GM18520 (cell line): ENCODE measurements at regions not wholly inside any gene's neighbourhood (a gene's known extent, or its start where the extent isn't known, plus 50 kb on each side); places are given as distances from the start of the nearest gene placed in this dataset.

Experiments used
- ATAC-seq: cut with Tn5 transposase; IDR thresholded peaks from one replicate; pipeline ENCODE4 v1.9.1; 2021; ENCODE audit not compliant: unreplicated experiment

DNA sequence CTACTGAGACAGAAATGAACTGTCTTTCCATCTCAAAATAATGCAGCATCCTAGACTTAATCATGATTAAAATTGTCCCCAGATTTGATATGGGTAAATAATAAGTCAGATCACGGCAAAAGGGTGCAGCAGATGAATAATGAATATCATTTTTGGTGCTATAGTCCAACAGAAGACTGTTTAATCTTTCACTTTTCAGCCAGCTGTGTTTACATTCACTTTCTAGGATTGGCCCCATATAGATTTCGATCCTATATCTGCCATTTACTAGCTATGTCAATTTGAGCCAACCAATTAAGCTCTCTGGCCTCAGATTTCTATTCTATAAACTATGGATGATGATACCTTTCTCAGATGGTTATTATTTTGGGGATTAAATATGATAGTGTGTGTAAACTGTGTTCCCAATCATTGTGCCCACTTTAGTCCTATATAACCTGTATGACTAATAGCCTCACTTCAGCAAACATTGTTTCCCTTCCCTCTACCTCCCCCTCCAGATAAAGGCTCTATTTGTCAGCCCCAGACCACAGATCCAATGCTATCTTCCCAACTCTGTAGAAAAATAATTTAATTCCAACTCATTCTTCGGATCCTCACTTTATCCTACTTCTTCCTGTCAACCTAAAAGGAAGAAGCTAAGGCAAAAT, 53.6 kb upstream of the NT5E start:
- ATAC-seq: no peak

DNA sequence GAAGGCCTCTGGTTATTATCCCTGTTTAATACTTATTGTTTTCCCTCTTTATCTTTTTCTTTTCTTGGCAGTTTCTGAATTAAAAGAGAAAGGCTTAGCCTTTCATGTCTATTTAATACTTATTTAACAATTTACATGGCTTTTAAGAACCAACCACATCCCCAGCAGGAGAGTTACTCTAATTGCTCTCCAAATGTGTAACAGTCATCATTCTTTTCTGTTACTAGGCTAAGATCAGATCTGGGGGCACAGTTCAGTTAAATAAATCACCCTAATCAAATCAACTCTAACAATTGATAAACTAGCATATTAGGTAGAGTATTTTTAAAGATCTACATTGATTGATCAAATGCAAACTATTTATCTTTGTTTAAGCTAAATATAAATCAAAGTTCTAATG, 54.1 kb upstream of the NT5E start:
- ATAC-seq: no peak

DNA sequence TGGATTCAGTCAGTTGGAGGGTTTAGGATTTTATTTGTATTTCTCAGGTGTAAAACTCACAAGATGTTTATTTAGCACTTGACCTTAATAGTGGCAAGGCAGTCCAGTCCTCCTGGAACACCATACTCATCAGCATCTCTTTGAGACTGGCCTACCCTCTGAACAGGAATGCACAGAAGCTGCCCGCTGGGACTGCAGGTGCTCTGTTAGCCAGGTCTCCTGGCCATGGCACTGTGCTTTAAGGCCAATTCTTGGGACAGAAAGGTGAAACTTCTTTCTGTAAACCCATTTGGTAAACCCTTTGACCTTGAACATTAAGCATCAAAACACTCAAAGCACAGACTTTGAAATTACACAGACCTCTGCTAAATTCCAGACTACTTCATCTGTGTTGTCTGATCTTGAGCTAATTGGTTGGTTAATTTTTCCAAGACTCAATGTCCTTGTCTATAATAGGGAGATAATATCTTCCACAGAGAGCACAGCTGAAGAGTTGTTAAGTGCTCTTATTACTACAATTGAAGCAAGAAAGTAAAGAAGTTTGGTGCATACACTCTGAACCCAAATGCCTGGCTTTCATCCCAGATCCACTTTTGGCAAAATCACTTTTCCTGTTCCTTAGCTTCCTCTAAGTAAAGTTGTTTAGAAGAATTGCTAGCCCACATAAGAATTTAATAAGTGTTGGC, 54.9 kb upstream of the NT5E start:
- ATAC-seq: no peak

DNA sequence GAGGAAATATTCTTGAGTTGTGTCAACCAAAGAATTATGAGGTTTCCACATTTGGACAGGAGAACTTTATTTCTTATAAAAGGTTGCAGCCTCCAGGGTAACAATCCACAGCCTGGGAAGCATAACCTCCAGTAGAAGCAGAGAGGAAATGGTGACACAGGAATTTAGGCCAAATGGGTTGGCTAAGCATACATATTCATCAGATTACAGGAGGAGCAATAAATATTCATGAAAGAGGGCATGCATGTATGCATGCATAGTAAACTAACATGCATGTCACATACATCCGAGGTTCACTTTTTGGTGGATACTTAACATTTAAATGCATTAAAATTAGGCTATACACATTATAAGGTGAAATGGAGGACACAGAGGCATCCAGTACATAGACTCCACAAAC, 55.7 kb upstream of the NT5E start:
- no peak for ATAC-seq

DNA sequence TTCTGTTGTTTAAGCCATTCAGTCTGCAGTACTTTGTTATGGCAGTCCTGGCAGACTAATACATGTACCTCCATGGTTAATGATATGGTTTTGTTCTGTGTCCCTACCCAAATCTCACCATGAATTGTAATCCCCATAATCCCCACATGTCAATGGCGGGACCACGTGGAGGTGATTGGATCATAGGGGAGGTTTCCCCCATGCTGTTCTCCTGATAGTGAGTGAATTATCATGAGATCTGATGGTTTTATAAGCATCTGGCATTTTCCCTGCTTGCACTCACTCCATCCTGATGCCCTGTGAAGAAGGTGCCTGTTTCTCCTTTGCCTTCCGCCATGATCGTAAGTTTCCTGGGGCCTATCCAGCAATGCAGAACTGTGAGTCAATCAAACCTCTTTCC, 57.5 kb upstream of the NT5E start:
- no peak for ATAC-seq

DNA sequence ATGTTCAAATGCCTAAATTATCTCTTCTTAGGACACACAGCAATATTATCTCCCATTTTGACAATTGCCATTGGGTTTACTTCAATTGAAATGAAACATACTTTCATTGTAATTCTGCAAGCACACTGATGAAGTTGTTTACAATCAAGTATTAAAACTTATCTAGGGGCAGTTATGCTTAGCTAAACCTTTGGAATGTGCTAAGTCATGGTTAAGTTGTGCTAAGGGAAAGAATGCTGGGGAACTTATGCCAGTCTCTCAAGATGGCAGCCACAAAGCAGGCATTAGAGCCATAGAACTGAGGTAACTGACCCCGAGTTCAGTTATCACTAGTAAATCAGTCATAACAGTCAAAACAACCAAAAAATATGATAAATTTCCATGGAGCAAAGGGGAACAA, 59.1 kb upstream of the NT5E start:
- no peak for ATAC-seq

DNA sequence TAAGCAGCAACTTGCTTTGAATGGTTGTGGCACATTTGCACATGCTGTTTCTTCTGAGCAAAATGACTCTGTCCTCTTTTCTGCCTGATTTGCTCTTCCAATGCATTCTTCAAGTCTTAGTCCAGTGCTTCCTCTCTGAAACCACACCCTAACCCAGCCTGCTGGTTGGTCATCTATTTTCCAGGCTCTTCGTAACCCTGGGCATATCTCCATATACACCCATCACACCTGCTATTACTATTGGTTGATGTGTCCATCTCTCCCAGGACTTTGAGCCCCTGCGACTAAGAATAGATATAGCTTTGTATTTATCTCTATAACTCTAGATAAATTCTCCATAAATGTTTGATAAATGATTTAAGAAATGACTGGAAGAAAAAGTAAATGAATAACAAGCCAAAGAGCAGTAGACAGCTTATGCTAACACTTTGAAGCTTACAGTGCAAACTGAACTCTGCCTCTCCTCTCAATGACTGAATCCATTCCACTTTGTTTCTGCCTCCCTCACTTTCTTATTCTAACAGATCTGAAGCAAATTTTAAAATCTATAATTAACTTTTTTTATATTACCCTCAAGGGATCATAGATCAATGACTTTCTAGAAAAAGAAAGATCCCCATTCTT, 59.7 kb upstream of the NT5E start:
- no peak for ATAC-seq

DNA sequence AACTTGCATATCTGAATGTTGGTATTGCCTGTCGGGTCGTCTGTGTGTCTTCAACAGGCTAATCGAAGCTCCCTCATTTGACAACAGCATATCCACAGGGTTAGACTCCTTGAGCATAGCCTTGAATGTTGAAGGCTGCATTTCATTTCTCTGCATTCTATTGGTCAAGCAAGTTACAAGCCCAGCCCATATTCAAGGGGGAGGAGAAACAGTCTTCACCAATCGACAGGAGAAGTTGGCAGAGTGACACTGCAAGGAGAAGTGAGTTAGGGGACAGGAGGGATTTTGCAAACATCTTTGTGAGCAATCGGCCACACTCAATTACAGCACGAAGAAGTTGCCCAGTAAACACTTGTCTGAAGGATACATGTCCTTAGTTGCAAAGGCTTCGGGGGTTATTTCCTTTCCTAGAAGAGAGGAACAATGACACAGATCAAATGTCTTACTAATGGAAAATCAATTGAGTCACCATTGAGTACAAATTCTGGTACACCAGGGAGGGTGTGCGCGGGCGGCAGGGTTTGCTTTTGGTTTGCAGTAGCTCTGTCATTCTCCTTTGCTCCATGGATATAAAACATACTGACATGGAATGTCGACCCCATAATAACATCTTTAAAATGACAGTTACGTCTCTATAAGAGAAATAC, 60.6 kb upstream of the NT5E start:
- no peak for ATAC-seq

DNA sequence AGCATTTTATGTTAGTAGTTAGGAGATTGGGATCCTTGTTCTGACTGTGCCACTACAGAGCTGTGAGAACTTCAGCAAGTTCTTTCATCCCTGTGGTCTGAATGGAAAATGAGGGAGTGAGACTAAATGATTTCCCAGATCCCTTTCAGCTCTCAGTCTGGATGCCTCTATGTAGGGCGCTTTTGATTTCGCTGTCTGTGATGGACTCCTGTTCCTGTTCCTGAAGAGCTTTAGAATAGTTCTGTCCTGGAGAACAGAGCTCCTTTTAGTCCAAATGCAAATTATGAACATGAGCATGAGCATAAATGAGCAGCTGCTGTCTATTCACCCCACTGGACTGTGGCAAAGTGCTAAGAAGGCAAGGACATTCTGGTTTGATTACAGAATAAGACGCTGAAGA, 61.4 kb upstream of the NT5E start:
- no peak for ATAC-seq

DNA sequence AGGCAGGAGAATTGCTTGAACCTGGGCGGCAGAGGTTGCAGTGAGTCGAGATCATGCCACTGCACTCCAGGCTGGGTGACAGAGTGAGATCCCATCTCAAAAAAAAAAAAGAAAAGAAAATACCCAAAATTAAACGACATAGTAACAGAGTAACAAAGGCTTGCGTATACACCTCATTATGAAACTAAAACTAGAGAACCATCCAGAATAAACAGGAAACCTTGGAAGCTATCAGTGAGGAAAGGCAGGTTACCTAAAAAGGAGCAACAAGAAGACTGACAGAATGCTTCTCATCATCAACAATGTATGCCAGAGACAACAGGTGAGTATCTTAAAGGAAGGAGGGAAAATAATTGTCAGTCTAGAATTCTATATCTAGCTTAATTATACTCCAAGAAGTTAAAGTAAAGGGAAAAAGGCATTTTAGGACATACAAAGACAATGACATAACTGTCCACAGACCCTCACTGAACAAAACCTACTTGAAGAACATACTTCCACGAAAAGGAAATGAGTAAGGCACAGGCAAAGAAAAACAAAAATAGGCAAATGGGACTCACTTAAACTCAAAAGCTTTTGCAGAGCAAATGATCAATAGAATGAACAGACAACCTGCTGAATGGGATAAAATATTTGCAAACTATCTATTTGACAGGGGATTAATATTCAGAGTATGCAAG, 64.1 kb upstream of the NT5E start:
- no peak for ATAC-seq

DNA sequence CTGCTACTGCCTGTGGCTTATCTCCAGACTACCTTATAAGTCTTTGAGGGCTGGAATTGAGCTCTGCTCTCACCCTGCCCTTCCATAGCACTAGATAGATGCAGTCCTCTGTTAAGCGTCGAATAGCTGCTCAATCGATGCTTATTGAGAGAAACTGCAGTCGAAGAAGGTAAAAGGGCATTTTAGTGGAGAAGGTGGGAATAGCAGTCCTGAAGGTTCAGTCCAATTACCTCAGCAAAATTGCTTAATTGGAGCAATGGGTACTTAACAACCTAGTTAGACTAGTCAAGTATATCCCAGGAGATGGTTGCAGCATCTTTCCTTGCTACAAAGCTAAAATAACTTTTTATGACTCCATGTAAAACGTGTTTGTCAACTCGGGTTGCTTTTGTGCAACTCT, 66.8 kb upstream of the NT5E start:
- ATAC-seq: no peak

DNA sequence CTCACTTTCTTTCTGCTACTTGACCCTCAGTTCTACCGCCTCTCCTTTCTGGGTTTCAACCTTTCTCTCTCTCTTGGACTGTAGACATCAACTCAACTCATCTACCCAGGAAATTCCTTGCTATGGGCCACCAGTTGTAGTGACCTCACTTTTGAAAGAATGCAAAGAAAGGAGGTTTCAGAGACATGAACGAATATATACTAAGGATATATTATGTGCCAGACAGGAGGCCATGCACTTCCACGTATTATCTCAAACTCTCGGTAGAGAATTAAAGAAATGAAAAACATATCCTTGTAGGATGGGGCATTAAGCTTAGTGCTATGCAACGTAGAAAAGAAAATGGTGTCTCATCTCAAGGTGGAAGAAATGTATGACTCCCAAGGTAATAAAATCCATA, 67.3 kb upstream of the NT5E start:
- ATAC-seq: no peak

DNA sequence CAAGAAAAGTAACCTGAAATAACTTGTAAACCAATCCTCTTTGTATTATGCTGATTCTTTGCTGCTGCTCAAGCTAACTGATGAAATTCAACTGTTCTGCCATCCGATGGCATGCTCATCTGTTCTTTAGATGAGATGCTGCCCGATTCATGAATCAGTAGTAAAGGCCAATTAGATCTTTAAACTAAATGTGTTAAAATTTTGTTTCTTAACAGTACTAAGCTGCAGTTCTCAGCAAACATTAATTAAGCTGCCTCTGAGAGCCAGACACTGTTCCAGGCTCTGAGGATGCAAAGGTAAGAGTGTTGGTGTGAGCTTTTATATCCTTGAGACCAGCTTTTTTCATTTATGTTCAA, 77.0 kb upstream of the NT5E start:
- ATAC-seq: no peak

DNA sequence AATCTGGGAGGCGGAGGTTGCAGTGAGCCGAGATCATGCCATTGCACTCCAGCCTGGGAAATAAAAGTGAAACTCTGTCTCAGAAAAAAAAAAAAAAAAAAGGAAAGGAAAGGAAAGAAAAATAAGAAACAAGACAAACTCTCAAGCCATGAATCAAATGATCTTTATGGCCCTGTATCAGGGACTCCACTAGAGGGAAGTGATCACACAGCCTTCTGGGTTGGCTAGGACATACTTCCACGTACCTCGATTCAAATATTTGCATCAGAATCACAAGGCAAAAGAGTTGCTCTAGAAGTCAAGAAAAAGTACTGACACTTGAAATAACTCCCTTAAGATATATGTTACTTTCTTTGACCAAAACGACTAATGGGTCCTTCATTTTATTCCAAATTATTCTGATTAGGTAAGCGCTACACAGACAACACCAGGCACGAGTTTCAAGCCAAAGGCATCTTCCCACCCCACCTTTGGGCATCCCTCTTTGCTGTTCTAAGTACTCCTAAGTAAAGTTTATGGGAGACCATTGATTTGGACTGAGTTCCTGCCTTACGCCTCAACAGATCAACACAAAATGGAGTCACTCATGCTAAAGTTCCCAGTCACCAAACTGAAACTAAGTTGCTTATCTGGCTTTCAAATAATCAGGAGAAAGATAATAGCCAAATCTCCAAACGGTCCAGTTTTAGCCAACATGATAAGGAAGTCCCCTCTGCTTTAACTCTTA, 77.5 kb upstream of the NT5E start:
- no peak for ATAC-seq

DNA sequence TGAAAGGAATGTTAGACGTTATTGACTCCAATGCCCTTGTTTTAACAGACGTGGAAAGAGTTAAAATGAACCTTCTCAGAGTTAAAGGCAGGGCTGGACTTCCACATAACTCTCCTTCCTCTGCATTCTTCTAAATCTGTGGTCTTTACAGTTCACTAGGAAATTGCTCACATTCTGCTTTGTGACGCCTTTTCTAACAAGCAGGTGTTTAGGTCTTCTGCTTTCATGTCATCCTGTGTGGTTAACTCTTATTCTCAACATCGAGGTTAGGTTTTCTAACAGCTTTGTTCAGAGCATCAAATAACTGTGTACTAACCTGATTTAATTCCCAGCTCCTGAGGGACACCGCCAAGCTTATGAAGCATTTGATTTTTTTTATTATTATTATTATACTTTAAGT, 81.3 kb upstream of the NT5E start:
- ATAC-seq: no peak

DNA sequence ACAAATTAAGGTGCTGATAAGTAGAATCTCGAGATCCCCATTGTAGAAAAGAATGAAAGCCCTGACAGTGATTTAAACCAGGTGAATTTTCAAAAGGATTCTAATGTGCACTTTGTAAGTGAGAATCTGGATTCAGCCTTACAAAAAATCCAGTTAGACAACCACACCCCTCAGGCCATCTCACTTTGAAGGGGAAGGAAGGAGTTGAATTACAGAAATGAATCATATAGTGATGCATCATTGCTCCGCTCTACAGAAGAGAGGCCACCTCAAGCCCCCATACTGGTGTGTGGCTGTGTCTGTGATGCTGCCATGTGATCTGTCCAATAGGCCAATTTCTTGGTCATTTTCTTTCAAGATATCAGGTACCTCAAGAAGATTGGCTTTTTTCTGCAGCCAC, 85.5 kb upstream of the NT5E start:
- peak; percentile 37 for ATAC-seq

DNA sequence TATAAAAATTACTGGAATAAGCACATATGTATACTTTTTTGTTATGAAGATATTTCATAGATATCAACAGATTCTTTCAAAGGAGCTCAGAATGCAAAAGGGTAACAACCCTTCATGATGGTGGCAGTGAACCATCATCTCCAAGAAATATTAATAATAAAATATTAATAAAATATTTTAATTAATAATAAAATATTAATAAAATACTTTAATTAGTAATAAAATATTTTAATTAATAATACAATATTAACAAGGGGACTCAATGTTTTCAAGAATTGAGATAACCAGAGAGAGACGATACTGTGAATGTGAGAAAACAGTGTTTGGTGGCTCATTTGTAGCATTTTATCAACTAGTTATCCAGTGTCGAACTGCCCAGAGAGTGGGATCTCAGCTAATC, 86.0 kb upstream of the NT5E start:
- no peak for ATAC-seq

DNA sequence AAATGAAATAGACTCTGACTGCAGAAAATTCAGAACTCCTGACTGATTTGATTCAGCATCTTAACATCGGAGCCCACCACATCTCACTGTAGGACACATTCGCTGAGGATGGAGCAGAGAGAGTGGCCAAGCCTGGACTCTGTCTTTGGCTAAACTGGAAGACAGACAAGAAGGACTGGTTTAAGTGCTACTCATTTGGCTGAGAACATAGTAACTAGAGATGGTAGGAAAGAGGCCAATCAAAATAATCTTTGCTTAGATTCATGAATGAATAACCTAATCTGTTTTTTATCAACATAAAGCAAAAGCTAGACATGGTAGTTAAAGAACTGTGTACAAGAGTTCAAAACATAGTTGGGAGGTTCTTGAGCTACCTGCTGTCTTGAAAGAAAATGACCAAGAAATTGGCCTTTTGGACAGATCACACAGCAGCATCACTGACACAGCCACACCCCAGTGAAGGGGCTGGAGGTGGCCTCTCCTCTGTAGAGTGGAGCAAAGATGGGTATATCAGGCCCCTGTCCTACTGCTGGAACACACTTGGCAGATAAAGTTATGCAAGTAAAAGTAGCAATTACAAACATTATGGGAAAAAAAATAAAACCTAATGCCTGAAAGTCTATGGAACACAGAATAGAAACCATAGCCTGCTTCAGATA, 87.1 kb upstream of the NT5E start:
- ATAC-seq: no peak

DNA sequence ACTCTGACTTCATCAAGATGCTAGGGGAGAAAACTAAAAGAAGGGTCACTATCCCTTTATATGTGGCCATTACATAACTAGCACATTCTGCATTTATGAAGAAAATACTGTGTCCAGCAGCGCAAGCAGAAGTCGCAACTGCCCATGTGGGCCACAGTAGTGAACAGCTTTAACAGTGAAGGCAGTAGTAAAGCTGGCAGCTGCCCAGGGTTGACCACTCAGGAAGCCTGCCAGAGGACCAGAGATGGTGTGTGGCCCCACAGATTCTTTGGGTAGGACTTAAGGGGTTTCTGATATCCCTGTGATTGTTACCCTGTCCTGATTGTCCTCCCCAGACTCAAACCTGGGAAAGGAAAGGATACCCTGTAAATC, 88.3 kb upstream of the NT5E start:
- ATAC-seq: no peak

DNA sequence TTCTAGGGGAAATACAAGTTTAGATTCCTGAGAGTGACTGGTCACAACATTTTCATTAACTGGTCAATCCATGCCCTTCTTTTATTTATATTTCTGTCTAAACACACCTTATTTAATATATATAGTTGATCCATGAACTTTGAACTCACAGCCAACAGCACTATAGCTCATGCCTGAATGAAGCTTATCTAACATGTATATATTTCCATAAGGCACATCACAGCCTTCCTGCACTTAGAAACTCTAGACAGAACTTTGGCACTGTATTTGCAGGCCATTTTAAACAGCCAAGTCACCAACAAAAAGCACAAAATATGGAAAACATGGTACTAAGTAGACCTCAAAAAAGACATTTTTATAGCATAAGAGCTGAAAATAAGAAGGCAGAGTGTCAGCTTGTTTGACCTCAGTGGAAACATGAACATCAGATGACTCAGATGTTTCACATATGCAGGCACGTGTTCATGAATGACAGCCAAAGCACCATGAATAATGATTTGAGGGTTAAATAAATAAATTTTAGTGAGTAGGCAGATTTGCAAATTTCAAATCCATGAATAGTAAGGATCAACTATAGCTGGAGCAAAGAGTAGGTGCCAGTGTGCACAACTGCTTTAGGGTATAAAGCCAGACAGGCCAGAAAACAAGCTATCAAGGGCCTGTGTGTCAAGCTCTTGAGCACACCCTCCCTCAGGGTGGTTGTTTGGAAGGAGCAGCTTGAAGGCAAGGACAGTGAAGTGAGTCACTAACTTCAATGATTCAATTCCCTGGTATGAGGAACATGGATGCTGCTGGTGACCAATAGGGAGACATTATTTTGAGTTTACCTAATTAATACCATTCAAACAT, 88.9 kb upstream of the NT5E start:
- no peak for ATAC-seq
